HG03280 (cell line): ENCODE measurements at regions not wholly inside any gene's neighbourhood (a gene's known extent, or its start where the extent isn't known, plus 50 kb on each side); places are given as distances from the start of the nearest gene placed in this dataset.

Experiments used
- ATAC-seq: cut with Tn5 transposase; IDR thresholded peaks from one replicate; pipeline ENCODE4 v1.9.1; 2021; ENCODE audit warnings: mild to moderate bottlenecking, moderate library complexity; ENCODE audit not compliant: unreplicated experiment

- ATAC-seq: no peak
These were observed 334.5 kb upstream of the EMCN start for GRCh38 chr4:100852326-100852725.

DNA sequence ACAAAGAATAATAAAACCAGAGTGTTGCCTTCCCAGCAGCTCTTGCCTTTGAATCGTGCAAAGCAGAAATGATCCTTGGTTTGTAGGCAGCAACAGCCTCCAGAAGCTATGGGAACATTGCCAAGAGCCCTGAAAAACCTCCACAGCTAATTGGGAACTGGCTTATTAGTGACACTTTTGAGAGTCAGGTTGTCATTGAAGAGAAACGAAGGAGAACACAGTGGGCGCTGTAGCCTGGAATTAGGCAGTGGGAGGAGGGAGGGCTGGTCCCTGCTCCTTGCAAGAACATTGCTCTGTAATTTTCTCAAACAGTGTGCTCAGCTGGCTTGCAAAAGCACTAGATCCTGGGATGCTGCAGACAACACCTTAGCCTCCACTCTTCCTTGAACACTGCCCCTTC is 331.5 kb upstream of the EMCN start:
- ATAC-seq: no peak

GRCh38 chr4:100848841-100849240 is 331.0 kb upstream of the EMCN start:
- ATAC-seq: peak; percentile 62

DNA sequence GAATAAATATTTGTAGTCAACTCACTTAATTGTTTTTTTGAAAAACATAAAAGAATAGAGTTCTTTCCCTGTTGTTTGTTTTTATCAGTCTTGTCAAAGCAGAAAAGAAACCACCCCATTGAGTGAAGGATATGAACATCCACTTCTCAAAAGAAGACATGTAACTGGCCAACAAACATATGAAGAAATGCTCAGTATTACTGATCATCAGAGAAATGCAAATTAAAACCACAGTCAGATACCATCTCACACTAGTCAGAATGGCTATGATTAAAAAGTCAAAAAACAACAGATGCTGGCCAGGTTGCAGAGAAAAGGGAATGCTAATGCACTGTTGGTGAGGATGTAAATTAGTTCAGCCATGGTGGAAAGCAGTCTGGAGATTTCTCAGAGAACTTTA is 326.1 kb upstream of the EMCN start:
- peak; percentile 51 for ATAC-seq

GRCh38 chr4:100842856-100843255 is 325.0 kb upstream of the EMCN start:
- no peak for ATAC-seq

DNA sequence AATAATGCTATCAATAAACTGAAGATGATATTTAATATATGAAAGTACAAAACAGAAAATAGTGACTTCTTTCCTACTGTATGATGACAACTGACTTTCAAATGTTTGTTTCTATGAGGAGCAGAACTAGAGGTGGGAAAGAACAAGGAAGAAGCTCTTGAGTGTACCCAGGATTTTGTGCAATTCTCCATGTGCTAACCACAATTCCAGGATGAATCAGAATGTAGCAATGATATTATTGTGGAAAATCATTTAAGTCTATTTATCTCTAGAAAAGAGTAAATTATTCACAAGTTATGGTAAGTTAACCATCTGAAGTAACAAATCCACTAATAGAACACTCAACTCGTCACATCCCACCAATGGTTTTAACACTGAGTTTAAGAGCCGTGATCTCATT is 324.1 kb upstream of the EMCN start:
- ATAC-seq: no peak

GRCh38 chr4:100839712-100840111 is 321.9 kb upstream of the EMCN start:
- ATAC-seq: no peak

GRCh38 chr4:100838286-100838685 is 320.5 kb upstream of the EMCN start:
- no peak for ATAC-seq

- no peak for ATAC-seq
These were observed 319.1 kb upstream of the EMCN start for GRCh38 chr4:100836929-100837328.

DNA sequence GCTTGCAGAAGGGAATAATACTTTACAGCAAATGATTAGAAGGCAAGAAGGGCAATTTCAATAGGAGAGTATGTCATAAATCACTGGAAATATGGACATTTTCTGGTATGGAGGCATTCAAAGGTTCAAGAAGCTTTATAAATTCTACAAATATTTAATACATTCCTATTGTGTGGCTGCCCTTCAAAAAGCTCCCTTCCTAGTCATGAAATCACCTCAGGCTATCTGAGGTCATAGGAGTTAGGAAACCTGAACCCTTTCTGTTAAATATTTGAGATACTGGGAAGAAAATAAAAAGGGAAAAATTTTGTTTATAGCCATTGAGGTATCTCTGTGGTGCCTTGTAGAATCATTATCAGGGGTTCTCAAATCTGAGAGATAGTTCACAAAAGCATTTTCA is 316.8 kb upstream of the EMCN start:
- no peak for ATAC-seq

DNA sequence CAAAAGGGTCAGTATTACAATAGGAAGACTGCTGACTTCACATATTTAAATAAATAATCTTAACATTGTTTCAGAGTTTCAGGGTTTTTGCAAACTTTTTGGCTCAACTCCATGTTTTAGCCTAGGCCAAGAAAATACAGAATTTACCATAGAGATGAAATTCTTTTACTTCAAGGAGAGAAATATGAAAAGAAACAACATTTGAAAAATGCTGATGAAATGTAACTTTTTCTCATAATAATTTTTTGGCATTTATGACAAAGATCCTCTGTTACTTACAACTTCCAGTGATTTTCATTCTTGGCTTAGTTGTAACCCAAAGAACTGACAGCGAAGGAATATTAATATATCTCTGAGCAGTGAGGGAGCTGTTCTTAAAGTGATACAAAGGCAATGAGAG is 316.1 kb upstream of the EMCN start:
- ATAC-seq: no peak

GRCh38 chr4:100828986-100829685 is 311.3 kb upstream of the EMCN start:
- no peak for ATAC-seq

- no peak for ATAC-seq
These were observed 310.5 kb upstream of the EMCN start for GRCh38 chr4:100828364-100828763.

DNA sequence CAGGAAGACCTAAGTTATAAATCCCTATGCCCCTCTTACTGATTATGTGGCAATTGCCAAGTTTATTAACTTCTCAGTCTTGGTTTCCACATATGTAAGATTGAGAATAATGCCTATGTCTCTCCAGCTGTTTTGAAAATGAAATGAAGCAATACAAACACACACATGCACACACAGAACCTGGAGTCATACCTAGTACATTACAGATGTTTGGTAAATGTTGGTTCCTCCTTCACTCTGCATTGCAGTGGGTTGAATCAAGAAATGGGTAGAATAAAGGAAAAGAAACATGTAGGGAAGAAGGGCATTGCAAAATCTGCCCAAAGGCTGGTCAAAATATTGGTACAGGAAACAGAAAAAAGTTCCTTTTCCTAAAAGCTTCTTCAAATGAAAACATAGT is 309.9 kb upstream of the EMCN start:
- no peak for ATAC-seq

DNA sequence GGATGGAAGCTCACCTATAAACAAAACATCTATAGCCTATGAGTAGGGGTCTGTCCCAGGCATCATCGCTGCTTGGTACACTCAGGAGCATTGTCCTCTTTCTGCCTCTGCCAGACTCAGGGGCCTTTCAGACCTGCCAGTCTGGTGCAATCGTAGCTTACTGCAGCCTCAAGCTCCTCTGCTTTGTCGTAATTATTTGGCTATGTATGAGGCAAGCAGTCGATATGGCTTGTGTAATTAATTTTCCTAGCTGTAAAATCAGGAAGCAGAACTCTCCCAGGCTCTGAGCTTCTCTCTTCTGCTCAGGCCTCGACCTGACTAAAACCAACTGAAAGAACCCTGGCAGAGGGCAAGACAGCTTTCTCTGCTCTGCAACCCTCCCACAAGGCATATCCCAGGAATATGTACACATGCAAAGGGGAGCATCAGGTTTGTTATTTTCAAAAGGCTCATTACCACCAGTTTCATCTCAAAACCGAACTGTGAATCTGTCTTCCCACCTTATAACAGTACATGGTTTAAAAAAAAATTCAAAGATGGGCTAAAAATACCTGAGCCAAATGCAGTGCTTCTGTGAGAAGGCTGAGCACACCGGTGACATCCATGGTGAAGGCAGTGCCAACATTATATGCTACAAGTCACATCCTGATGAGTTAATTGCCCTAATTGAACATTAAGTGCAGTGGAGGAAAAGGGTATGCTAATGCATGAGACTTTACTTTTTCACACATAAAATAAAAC is 309.2 kb upstream of the EMCN start:
- no peak for ATAC-seq

DNA sequence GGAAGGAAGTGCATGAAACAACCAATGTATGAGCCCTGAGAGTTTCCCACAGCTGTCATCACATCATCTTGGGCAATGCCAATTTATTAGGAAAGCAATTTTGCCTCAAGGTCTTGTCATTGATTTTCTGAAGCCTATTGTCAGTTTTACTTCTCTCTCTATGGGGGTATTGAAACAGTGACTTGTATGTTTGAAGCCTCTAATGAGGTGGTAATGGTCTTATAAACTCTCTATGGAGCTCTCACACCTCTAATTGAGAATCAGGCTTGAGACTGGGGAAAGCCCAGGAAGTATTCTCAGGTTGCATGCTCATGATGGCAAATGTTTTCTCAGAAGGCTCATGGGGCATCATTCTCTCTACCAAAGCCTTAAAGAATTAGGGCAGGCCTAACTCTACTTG is 308.2 kb upstream of the EMCN start:
- no peak for ATAC-seq

- ATAC-seq: peak; percentile 12
These were observed 306.1 kb upstream of the EMCN start for GRCh38 chr4:100823993-100824323.

- peak; percentile 72 for ATAC-seq
These were observed 305.5 kb upstream of the EMCN start for GRCh38 chr4:100823066-100823992.

GRCh38 chr4:100820249-100820648 is 302.4 kb upstream of the EMCN start:
- no peak for ATAC-seq

DNA sequence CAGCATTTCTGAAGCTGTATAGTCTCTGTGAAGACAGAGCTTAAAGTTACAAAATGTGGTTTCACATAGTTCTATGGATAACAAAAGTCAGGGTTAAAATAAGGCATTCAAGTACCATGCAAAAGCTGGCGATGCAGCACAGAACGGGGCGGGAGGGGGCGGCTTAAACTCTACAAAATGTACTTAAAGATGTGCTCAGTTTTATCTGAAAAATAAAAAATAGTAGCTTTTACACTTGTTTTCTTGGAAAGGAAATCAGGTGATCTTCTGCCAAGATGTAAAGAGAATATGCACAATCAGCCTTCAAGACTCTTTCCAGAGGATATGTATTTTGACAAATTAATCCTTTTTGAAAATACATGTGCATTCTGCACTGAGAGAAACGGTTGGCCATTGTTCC is 301.7 kb upstream of the EMCN start:
- ATAC-seq: no peak

- no peak for ATAC-seq
These were observed 298.7 kb upstream of the EMCN start for GRCh38 chr4:100816436-100817045.
